ENCODE measurements at regions not wholly inside any gene's neighbourhood (a gene's known extent, or its start where the extent isn't known, plus 50 kb on each side); places are given as distances from the start of the nearest gene placed in this dataset.
A peak's percentile ranks its signal among the peaks of the same experiment; 100 is the strongest.

DNA sequence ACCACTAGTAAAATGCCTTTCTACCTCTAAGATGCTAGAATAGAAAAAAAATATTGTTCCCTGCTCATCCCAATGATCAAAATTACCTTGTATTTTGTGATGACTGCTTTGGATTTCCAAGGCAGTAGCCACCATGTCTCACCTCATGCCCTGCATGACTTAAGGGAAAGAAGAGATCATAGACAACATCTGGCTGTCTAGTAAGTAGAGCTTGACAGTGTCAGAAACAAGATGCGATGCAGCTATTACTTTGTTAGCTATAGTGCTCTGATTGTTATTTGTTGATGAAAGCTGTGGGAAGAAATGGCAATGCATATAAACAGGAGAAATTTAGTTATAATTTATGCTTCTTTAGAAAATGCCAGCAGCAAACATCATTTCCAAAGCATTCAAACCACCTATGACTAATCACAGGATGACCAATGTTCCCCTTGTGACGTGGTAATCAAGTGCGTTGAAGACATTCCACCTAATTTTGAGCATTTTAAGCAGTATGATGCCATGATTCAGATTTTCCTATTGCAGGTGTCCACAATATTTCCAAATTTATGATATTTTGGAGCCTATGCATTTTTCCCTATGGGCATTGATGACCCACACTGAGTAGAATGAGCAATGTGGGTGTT is 308.3 kb downstream of the KCNRG start:
- no peak for DNase-seq

DNA sequence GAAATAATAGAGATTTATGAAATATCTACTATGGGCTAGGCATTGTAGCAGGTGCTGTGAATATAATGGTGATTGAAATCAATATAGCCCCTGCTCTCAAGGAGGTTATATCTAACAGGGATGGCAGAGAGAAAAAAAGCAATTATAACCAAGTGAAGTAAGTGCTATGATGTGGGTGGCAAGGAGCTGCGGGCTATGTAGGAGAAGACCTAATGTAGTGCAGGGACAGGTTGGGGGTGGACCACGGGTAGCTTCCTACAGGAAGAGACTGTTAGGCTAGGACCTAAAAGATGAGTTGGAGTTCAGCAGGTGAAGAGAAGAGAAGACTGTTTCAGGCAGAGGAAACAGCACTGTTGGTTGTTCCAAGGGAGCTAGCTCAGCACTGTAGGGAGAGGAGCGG is 311.0 kb downstream of the KCNRG start:
- DNase-seq, result no peak

DNA sequence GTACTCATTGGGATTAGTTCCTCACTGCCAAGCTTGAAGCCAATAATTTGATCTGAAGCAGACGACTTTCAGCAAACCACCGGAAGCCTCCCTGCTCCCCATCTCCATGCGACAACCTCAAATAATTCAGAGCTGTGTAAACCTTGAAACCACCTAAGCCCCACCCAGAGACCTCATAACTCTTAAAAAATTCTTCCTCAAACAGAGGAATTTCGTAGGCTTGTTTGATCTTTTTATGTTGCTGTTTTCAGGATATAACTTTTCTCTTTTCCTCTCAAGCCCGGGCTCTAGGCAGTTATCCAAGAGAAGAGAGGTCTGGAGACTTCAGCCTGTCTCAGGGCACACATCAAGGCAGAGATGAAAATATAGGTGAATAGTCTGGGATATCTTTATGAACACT is 311.6 kb downstream of the KCNRG start:
- no peak for DNase-seq

DNA sequence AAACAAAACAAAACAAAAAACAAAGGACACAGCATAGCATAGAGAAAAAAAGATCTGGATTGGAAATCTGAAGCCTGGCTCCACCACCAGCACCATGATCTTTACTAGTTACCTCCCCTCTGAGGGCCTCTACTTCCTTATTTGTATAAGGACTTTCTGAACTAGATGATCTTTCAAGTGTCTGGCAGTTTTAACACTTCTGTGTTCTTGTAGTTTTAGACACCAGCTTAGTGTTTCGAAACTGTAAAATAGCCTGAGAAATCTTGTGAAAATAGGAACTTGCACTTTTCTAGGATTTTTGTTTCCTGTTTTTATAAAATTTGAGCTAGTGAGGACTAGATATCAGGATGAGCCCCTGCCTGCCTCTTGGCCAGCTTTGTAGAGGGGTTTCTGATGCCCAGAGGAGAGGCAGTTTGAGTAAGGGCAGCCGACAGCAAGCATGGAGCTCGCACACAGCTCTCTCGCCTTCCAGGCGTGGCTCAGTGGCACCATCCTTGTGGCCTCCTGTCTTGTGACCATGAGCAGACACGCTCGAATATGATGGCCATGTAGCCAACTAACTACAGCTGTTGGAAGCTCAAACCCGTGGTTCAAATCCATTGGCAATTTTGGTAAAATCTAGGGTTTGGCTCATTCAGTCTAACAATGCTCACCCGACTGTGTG is 319.0 kb downstream of the KCNRG start:
- DNase-seq, result no peak

DNA sequence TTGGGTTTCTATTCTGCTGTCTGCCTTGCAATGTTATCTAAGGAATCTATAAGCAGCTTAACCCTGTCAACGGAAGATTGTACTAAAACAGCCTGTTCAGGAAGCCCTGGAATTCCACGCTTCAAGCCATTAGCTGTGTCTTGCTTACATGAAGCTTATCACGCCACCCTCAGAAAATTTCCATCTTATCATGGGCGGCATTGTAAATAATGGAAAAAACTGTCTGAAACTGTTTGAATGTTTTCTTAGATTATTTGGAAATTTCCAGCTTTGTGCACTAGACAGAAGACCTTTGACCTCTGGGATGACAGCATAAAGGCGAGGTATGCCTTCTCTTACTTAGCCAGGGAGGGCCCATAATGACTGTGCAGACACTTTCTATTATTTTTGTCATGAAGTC is 319.7 kb downstream of the KCNRG start:
- no peak for DNase-seq

DNA sequence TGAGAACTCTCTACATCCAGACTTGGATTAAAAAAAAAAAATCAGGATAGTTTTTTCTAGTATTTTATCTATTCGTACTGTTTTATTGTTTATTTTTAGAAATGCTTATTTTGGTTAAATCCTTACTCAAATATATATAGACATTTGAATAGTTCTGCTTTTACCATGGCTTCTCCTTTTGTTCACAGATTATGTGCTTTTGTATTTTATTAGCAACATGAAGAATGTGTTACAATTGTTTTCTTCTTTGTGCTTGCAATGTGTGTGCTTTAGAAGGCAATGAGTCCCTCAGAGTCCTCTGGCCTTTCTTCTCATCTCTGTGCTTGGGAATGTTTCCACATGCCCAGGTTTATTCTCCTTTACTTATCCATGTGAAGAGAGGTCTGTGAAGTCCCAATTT is 324.0 kb downstream of the KCNRG start:
- DNase-seq, result no peak

DNA sequence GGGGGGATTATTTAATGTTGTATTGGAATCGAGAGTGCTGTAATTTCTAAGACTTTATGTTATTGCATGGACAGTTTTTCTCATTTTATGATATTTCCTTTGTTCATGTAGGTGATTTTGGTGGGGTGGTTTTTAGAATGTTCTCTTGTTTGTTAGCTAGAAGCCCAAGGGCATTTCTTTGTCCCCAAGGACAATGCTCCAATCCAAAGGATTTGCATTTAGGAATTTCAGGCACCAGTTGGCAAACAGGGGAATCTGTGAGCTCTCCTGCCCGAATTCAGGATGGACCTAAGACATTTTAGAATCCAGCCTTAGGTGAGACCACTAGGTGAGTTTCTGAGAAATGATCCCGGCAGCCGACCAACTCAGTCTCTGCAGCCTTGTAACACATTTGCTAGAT is 324.9 kb downstream of the KCNRG start:
- no peak for DNase-seq

DNA sequence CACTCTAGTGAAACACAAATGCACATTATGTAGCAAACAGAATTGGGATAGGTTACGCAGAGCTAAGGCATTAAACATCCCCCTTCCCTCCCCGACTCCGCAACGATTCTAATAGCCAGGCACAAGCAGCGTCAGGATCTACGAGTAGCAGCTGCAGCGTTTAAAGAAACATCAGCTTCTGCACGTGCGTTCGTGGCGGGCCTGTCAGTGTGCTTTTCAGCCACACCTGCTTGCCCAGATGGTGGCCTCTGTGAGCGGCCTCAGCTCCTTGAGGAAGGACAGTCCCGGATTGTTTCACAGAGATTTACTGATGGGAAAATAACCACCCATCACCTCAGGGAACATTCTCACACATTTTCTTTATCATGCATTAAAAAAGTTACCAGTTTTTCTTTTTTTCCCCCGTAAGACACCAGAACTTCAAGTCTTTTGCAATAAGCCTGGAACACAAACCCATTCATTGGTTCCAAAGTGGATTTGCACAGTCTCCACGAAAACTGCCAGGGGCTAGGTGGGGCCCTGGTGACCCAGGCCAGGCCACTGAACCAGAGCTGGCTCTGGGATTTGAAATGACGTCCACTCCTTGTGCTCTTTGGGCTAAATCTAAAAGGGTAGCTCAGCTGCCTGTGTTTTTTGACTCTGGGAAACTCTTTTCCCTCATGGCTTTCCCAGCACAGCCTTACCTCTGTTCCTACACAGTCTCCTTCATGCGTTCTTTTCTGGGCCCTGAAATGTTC is 325.5 kb downstream of the KCNRG start:
- DNase-seq, result no peak

DNA sequence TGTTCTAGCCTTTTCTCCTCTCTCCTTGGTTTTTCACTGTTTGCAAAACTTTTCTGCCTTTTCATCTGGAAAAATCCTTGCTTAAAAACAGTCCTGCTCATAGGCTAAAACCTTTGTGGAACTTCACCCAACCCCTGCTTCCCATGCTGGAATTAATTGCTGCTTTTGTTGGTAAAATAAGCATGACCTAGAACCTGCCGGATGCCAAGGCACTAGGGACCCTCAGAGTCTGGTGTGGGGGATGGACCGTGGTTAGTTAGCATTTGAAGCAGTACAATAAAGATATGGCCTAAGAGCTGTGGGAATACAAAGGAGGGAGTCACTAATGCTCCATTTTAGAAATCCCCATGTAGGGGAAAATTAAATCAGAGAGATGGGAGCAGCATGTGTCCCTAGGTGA is 326.3 kb downstream of the KCNRG start:
- no peak for DNase-seq

DNA sequence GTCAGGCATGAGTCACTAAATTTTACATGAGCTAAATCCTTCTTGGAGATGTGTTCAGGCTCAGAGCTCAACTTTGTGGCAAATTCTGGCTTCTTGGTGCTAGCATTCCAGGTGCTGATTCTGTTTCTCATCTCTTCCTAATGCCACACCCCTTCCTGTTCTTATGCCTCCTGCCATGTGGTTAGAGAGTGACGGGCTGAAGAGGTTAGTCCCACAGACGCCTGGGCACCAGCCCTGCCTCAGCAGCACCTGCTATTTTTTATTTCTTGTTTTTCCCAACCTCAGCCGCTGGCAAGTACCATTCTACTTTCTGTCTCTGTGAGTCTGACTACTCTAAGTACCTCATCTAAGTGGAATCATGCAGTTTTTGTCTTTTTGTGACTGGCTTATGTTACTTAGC is 329.5 kb downstream of the KCNRG start:
- no peak for DNase-seq

DNA sequence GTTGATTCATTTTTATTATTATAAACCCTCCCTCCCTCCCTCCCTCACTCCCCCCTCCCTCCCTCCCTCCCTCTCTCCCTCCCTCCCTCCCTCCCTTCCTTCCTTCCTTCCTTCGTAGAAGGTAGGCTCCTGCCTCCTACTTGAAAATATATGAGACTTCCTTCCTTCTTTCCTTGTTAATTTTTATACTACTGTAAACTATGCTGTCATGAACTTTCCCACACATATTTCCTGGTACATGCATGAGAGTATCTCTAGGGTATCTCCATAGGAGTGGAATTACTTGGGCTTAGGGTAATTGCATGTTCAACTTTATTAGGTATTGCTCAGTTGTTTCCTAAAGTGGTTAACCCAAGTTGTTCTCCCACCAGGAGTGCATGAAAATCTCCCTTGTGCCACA is 330.6 kb downstream of the KCNRG start:
- DNase-seq, result no peak

DNA sequence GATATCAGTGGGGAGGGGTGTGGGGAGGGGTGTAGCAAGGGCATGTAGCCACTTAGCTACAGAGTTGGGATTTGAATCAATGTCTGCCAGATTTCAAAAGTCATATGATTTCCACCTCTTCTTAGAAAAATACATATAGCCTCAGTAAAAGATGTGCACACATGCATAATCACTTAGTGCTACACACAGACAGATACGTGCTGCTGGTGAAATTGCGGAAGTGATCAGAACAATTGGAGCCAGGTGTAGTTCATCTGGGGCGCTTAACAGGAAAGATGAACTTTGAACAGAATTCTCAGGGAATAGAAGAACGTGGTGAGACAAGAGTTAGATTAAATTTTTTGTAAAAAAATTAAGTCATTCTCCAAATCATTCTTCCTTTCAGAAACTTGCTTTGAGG is 333.1 kb downstream of the KCNRG start:
- no peak for DNase-seq

DNA sequence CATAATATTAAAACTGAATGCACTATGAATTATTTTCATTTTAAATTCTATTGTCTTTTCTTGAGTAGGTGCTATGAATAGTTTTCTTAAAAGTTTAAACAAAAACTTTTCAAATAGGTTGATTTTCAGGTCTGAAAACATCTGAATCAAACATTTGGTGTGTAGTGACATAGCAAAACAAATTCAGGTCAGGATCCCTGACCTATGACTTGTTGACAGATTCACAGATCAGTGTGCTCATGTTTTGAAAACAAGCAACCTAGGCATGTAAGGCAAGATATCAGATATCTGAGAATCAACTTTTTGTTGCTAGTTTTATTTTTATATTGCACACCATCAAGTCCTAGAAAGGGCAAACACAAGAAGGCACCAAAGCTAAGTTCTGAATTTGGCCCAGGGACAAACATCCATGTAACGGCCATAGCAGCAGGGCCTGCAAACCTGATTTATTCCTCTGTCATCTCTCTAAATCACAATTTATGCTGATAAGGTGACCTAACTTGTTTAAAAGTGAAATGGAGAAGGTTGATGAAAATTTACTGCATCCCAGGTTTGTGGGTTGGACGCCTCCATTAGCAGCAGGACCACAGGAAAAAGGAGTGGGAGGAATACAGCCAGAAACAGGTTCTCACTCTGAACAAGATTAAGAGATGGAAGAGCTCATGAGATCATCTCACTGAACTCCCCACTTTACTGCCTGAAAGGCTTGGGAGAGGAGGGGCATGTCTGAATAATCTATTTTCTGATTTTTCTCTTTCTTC is 337.7 kb downstream of the KCNRG start:
- no peak for DNase-seq

DNA sequence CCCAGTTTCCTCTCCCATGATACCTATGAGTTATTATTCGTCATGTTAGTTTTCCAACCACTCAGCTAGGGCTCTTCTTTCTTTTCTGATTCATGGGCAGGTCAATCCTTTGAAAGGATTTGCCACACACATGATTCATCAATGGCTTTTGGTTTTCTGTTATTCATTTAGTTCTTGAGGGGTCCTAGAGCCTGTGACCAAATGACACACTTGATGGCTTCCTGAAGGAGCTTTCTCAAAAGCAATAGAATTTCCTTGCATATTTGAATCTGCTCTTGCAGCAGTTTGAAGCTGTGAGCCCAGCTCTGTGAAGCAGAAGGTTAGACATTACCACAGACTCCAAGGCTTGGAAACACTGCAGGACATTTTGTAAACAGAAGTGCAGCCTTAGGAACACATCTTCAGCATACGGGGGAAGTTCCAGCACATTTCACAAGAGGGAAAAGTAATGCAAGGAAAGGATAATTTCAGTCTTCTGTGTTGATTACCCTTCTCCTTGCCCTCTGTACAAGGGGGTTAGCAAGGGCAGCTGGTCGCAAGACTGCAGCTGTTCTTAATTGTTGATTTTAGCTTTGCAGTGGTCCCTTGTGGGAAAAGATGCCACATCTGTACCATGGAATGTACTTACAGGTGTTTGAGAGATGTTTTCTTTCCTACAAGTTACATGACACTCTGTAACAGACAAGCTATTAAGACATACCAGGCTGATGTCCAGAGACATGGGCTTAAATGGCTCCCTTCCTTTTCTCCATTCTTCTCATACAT is 338.6 kb downstream of the KCNRG start:
- no peak for DNase-seq

DNA sequence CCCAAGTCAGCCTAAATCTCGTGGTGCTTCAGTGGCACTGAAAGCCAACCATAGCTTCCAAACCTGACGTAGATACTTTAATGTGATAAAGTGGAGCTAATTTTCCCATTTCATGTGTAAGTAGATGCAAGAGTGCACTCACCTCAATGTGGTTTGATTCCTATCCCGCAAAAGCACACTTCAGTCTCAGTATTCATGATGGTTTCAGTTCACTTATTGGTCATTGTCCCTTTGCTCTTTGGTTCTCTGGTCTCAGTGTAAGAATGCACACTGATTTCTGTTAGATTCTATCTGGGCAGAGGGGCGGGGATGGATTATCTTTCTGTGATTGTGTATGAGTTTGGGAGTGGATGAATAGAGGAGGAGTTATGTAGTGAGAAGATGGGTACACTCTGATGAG is 340.6 kb downstream of the KCNRG start:
- peak in 1 of 5 donors; percentile 41 for DNase-seq

DNA sequence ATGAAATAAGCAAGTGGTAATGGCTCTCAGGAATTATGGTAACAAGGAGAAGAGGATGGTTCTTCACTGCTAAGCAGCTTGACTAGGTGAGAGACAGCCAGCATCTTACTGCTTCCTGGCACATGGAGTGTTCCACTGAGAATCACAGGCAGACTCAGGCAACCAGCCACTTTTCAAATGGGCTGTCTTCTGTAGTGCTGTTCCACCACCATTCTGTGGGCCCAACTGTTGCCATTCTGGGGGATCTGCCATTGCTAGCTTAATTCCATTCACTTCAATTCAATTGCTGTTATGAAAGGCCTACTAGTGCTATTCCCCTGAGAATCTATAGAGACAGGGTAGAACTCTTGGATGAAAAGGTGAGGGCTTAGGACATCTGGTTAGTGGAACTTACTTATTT is 341.9 kb downstream of the KCNRG start:
- no peak for DNase-seq

DNA sequence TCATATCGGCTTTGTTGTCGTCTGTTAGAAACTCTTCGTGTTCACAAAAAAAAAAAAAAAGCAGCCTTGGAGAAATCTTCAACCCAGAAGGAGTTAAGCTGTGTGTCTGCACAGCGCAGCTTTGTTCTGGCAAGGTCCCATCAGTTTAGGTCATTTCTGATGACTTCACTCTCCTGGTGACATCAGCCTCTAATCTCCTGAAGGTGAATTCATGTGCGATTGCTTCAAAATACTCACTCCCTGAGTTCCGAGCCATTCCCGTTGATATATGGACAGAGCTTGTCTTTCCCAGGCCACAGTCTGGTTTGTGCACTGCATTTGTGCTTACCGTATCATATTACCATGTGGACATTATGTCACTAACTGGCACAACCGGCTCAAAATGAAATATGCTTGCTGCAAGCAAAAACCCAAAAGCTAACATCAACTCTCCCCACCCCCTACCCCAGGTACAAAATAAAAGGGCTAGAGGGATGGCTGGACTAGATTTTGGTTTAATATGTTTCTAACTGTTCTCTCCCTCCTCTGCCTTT is 342.4 kb downstream of the KCNRG start:
- no peak for DNase-seq

DNA sequence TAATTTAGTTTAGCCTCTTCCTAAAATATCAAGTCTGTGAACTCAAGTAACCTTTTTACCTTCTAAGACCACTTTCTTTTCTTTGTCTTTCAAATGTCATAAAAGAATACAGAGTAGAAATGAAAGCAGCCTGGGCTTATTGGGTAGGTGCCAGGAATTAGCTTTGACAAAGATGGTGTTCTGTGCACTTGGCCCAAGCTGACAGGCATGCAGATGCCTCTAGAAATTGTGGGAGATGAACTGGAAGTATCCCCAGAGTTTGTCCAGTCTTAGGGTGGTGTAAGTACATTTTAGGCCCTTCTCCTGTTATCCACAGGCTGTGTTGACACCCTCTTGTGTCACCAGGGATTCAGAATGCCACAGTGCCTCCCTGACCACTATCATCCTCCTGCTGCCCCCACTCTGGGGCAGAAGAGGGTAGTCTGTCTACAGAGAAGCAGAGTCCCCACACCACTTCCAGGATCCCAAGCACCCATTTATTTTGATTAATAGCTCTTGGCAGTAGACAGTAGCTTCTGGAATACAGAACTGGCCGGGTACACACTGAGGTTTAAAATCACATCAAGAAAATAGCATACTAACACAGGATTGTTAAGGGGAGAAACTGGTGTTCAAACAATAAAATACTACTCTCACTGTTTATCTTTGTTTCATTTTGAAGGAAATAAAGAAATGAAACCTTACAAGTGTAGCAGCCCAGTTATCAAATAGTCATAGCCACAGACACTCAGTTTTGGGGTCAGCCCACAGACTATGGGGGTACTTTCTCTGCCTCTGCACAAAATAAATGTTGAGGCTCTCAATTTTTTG is 343.2 kb downstream of the KCNRG start:
- no peak for DNase-seq

DNA sequence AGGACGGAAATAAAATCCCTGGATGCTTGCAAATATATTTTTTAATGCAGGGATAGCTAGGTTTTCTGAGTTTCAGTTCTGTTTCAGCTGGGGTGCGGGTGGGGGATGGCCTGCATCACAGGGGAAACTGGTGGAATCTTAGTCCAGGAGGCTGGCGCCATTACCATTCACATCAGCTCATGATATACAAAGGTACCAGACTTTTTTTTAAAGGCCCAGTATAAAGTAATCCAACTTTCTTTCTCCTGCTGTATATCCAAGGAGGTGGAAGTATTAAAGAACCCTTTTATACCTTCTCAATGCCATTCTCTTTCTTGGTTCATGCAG is 343.8 kb downstream of the KCNRG start:
- DNase-seq, result no peak

DNA sequence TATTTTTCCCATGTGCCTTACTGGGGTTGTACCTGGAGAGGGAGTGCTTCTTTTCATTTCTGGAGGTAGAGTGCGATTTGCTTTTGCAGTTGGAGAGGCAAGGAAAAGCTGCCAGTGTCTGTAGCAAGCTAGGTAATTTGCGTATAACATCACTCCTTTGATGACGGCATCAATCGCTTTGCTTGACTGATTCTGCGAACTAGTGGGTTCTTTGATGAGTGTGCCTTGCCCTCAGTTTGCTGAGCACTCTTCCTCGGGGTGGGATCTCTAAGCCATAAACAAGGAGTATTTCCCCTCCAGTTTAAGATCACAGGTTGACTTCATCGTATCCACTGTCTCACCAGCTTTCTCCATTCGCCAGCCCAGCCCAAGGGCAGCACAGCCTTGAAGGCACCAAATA is 344.5 kb downstream of the KCNRG start:
- no peak for DNase-seq

DNA sequence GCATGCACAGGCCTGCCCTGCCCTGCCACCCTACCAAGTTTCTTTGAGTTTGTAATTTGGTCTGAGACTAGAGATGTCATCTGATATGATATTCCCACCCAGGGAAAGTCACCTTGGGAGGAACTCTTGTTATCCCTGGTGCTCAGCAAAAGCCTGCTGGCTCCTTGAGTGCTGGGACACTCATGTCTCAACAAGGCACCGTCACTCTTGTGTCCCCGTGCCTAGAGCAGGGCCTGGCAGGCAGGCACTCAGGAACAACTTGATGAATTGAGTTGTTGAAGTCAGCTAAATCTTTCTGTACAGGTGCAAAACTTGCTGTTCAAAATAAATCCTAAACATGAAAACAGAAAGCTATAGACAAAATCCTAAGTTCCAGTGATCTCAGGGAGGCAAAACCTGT is 345.4 kb downstream of the KCNRG start:
- DNase-seq, result no peak

DNA sequence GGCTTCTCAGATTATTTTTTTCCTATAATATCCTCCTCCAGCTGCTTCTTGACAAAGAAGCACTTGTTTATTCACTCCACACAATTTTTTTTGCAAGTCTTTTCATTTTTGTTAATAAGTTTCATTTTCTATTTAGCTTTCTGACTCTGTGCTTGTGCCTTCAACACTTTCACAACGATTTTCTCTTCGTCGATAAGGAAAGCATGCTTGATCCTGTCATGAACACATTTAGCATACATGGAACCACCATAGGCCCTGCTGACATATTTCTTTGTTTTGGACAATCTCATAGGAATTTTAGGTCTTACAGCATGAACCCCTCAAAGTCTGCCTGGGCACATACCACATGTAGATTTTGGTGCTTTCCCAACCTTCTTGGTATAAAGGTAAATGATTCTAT is 346.0 kb downstream of the KCNRG start:
- DNase-seq, result peak in 1 of 5 donors; percentile 23
